ENCODE measurements at regions not wholly inside any gene's neighbourhood (a gene's known extent, or its start where the extent isn't known, plus 50 kb on each side); places are given as distances from the start of the nearest gene placed in this dataset.
"Not testable (repeated sequence)": the region's sequence is repeated elsewhere in the genome, so short reads cannot be mapped to it uniquely, and the experiment has no call there.

- not testable (repeated sequence) for H3K9me3 ChIP-seq (ENCODE audit: control insufficient read depth in 2 of 2, low read length in 2 of 2); H3K27me3 ChIP-seq (ENCODE audit: control insufficient read depth in 2 of 2, insufficient read depth in 2 of 2, low read length in 2 of 2)
Measured at GRCh38 chr16:80242279-80242678, 298.5 kb upstream of the DYNLRB2 start.

DNA sequence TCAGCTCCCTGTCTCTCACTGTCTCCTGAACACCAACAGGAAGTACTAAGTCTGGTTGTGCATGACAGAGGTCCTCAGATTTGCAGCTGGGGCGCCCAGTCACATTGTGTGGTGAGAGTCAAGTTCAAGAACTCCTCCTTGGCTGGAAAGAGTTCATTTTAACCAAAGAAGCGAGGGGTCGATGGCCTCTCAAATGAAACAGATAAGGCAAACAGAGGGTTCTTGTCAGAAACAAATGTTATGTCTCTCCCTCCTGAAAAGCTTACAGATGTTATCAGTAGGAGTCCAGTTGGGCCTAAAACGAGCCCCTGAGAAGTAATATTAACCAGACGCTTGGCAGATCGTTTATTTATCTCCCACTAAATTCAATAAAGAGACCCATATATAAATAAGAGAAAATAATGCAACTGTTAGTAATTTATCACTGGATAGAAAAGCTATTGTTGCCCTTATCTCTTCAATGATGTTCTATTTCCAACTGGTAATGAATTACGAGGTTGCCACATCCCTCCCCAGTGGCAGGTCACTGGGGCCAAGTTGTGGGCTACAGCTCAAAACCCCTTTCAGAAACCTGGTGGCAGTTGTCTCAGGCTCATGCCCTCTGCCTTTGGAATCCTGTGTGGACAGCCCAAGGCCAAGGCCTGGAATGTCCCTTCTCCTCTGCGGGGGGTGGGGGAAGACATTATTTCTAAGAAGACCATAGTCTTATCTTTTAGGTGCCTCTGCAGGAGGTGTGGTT, 307.5 kb upstream of the DYNLRB2 start:
- no peaks in the 10 kb centered on the region for H3K4me1 ChIP-seq (ENCODE audit: control insufficient read depth in 2 of 2, insufficient read depth in 2 of 2, low read length in 2 of 2)
- no peak overlapping the region for H3K9ac ChIP-seq (ENCODE audit: low read depth in 1 of 2, low read length in 2 of 2)
- no peaks in the 10 kb centered on the region for H3K9me3 ChIP-seq (ENCODE audit: control insufficient read depth in 2 of 2, low read length in 2 of 2)
- H3K36me3 ChIP-seq (ENCODE audit: control insufficient read depth in 2 of 2, insufficient read depth in 2 of 2, low read length in 2 of 2), result no peaks in the 10 kb centered on the region
- H3K4me3 ChIP-seq (ENCODE audit: low read length in 2 of 2), result no peak overlapping the region
- no peak overlapping the region for H3K27ac ChIP-seq (ENCODE audit: low read depth in 2 of 2, low read length in 2 of 2)
- H3K27me3 ChIP-seq (ENCODE audit: control insufficient read depth in 2 of 2, insufficient read depth in 2 of 2, low read length in 2 of 2), result no peaks in the 10 kb centered on the region

More at GRCh38 chr16:80242279-80242678, 298.5 kb upstream of the DYNLRB2 start:
- H3K9ac ChIP-seq (ENCODE audit: low read depth in 1 of 2, low read length in 2 of 2); H3K4me1 ChIP-seq (ENCODE audit: control insufficient read depth in 2 of 2, insufficient read depth in 2 of 2, low read length in 2 of 2); H3K27ac ChIP-seq (ENCODE audit: low read depth in 2 of 2, low read length in 2 of 2); H3K36me3 ChIP-seq (ENCODE audit: control insufficient read depth in 2 of 2, insufficient read depth in 2 of 2, low read length in 2 of 2); H3K4me3 ChIP-seq (ENCODE audit: low read length in 2 of 2): not testable (repeated sequence)

DNA sequence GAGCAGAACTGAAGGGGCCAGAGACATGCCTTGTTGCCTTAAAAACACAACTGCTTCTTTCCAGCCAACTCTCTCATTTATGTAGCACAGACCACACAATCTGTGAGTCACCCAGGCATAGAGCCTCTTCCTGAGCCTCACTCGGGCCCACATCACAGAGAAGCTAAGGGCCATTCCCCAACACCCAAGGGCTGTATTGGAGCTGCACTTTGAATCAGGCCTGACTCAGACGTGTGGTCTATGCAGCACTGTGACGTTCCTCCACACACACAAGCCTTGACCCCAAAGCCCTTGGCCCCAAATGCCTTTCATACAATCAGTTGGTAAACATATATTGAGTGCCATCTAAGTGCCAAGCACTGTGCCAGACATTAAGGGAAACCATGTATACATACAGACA, 308.9 kb upstream of the DYNLRB2 start:
- H3K9ac ChIP-seq (ENCODE audit: low read depth in 1 of 2, low read length in 2 of 2), result no peak overlapping the region
- H3K27me3 ChIP-seq (ENCODE audit: control insufficient read depth in 2 of 2, insufficient read depth in 2 of 2, low read length in 2 of 2), result no peaks in the 10 kb centered on the region
- H3K36me3 ChIP-seq (ENCODE audit: control insufficient read depth in 2 of 2, insufficient read depth in 2 of 2, low read length in 2 of 2), result no peaks in the 10 kb centered on the region
- H3K4me3 ChIP-seq (ENCODE audit: low read length in 2 of 2), result no peak overlapping the region
- H3K27ac ChIP-seq (ENCODE audit: low read depth in 2 of 2, low read length in 2 of 2), result no peak overlapping the region
- no peaks in the 10 kb centered on the region for H3K9me3 ChIP-seq (ENCODE audit: control insufficient read depth in 2 of 2, low read length in 2 of 2)
- no peaks in the 10 kb centered on the region for H3K4me1 ChIP-seq (ENCODE audit: control insufficient read depth in 2 of 2, insufficient read depth in 2 of 2, low read length in 2 of 2)

DNA sequence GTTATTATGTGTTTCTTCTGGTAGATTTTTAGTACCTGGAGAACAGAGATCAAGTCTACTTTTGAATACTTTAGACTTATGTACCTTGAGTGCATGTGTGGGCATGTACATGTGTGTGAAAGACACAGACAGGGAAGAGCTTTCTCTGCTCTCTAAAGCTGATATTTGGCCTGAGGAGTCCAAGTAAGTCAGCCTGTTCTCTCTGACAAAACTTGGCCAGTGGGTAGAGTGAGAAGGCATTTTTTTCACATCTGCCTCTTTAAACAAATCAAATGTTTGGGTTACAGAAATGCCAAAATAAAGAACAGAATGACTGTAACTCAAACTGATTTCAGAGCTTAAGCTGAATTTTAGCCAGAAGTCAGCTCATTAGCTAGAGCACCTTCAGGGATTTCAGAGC, 309.7 kb upstream of the DYNLRB2 start:
- H3K36me3 ChIP-seq (ENCODE audit: control insufficient read depth in 2 of 2, insufficient read depth in 2 of 2, low read length in 2 of 2), result no peaks in the 10 kb centered on the region
- no peak overlapping the region for H3K9ac ChIP-seq (ENCODE audit: low read depth in 1 of 2, low read length in 2 of 2)
- no peak overlapping the region for H3K27ac ChIP-seq (ENCODE audit: low read depth in 2 of 2, low read length in 2 of 2)
- H3K4me3 ChIP-seq (ENCODE audit: low read length in 2 of 2), result no peak overlapping the region
- H3K27me3 ChIP-seq (ENCODE audit: control insufficient read depth in 2 of 2, insufficient read depth in 2 of 2, low read length in 2 of 2), result no peaks in the 10 kb centered on the region
- no peaks in the 10 kb centered on the region for H3K9me3 ChIP-seq (ENCODE audit: control insufficient read depth in 2 of 2, low read length in 2 of 2)
- no peaks in the 10 kb centered on the region for H3K4me1 ChIP-seq (ENCODE audit: control insufficient read depth in 2 of 2, insufficient read depth in 2 of 2, low read length in 2 of 2)

GRCh38 chr16:80230328-80231120, 310.3 kb upstream of the DYNLRB2 start:
- Histone ChIP-seq H3K27me3 (ENCODE audit: control insufficient read depth in 2 of 2, insufficient read depth in 2 of 2, low read length in 2 of 2) (no peaks in the 10 kb centered on the region), H3K9me3 (ENCODE audit: control insufficient read depth in 2 of 2, low read length in 2 of 2) (no peaks in the 10 kb centered on the region), H3K4me3 (ENCODE audit: low read length in 2 of 2) (no peak overlapping the region), H3K4me1 (ENCODE audit: control insufficient read depth in 2 of 2, insufficient read depth in 2 of 2, low read length in 2 of 2) (no peaks in the 10 kb centered on the region), H3K36me3 (ENCODE audit: control insufficient read depth in 2 of 2, insufficient read depth in 2 of 2, low read length in 2 of 2) (no peaks in the 10 kb centered on the region), H3K9ac (ENCODE audit: low read depth in 1 of 2, low read length in 2 of 2) (no peak overlapping the region), H3K27ac (ENCODE audit: low read depth in 2 of 2, low read length in 2 of 2) (no peak overlapping the region)

GRCh38 chr16:80226499-80226898, 314.3 kb upstream of the DYNLRB2 start:
- H3K36me3 ChIP-seq (ENCODE audit: control insufficient read depth in 2 of 2, insufficient read depth in 2 of 2, low read length in 2 of 2), result no peaks in the 10 kb centered on the region
- no peaks in the 10 kb centered on the region for H3K9me3 ChIP-seq (ENCODE audit: control insufficient read depth in 2 of 2, low read length in 2 of 2)
- no peak overlapping the region for H3K4me3 ChIP-seq (ENCODE audit: low read length in 2 of 2)
- H3K27me3 ChIP-seq (ENCODE audit: control insufficient read depth in 2 of 2, insufficient read depth in 2 of 2, low read length in 2 of 2), result no peaks in the 10 kb centered on the region
- no peak overlapping the region for H3K27ac ChIP-seq (ENCODE audit: low read depth in 2 of 2, low read length in 2 of 2)
- H3K9ac ChIP-seq (ENCODE audit: low read depth in 1 of 2, low read length in 2 of 2), result no peak overlapping the region
- H3K4me1 ChIP-seq (ENCODE audit: control insufficient read depth in 2 of 2, insufficient read depth in 2 of 2, low read length in 2 of 2), result no peaks in the 10 kb centered on the region

DNA sequence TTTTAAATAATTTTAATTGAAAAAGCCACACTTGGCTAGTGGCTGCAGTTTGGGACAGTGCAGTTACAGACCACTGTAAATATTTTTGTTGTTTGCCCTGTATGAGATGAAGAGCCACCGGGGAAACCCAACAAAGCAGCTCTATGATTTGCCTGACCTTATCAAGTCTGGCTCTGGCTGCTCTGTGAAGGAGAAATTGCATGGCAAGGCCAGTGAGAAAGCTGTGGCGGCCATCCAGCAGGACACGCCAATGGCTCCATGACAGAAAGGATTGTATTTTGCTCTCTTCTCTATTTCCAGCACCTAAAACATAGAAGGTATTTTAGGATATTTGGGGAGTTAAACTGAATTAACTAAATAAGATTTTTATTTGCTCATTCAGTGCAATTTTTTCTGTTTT, 330.0 kb upstream of the DYNLRB2 start:
- Histone ChIP-seq H3K4me1 (ENCODE audit: control insufficient read depth in 2 of 2, insufficient read depth in 2 of 2, low read length in 2 of 2) (no peaks in the 10 kb centered on the region), H3K27me3 (ENCODE audit: control insufficient read depth in 2 of 2, insufficient read depth in 2 of 2, low read length in 2 of 2) (no peaks in the 10 kb centered on the region), H3K9ac (ENCODE audit: low read depth in 1 of 2, low read length in 2 of 2) (no peak overlapping the region), H3K4me3 (ENCODE audit: low read length in 2 of 2) (no peak overlapping the region), H3K36me3 (ENCODE audit: control insufficient read depth in 2 of 2, insufficient read depth in 2 of 2, low read length in 2 of 2) (no peaks in the 10 kb centered on the region), H3K27ac (ENCODE audit: low read depth in 2 of 2, low read length in 2 of 2) (no peak overlapping the region), H3K9me3 (ENCODE audit: control insufficient read depth in 2 of 2, low read length in 2 of 2) (no peaks in the 10 kb centered on the region)

DNA sequence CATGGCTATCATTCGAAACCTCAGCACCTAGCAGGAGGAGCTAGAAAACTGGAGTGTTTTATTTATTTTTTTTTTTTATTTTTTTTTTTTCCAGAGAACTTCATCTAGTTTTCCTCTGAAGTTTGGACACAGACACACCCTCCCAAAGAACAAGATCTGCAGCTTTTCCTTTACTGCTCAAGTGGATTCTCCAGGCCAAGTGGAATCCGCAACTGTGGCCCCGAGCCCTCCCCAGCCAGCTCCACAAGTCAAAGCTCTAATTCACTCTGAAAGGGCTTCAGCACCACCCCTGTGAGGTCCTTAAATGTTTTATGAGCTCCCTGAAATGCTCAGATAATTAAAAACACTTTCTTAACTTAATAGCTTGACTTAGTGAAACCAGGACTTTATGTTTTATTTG, 332.1 kb upstream of the DYNLRB2 start:
- H3K27me3 ChIP-seq (ENCODE audit: control insufficient read depth in 2 of 2, insufficient read depth in 2 of 2, low read length in 2 of 2), result no peaks in the 10 kb centered on the region
- no peaks in the 10 kb centered on the region for H3K4me1 ChIP-seq (ENCODE audit: control insufficient read depth in 2 of 2, insufficient read depth in 2 of 2, low read length in 2 of 2)
- H3K36me3 ChIP-seq (ENCODE audit: control insufficient read depth in 2 of 2, insufficient read depth in 2 of 2, low read length in 2 of 2), result no peaks in the 10 kb centered on the region
- no peak overlapping the region for H3K4me3 ChIP-seq (ENCODE audit: low read length in 2 of 2)
- no peak overlapping the region for H3K9ac ChIP-seq (ENCODE audit: low read depth in 1 of 2, low read length in 2 of 2)
- no peak overlapping the region for H3K27ac ChIP-seq (ENCODE audit: low read depth in 2 of 2, low read length in 2 of 2)
- H3K9me3 ChIP-seq (ENCODE audit: control insufficient read depth in 2 of 2, low read length in 2 of 2), result no peaks in the 10 kb centered on the region

- Histone ChIP-seq H3K9ac (ENCODE audit: low read depth in 1 of 2, low read length in 2 of 2) (no peak overlapping the region), H3K4me1 (ENCODE audit: control insufficient read depth in 2 of 2, insufficient read depth in 2 of 2, low read length in 2 of 2) (no peaks in the 10 kb centered on the region), H3K36me3 (ENCODE audit: control insufficient read depth in 2 of 2, insufficient read depth in 2 of 2, low read length in 2 of 2) (no peaks in the 10 kb centered on the region), H3K27me3 (ENCODE audit: control insufficient read depth in 2 of 2, insufficient read depth in 2 of 2, low read length in 2 of 2) (no peaks in the 10 kb centered on the region), H3K4me3 (ENCODE audit: low read length in 2 of 2) (no peak overlapping the region), H3K27ac (ENCODE audit: low read depth in 2 of 2, low read length in 2 of 2) (no peak overlapping the region), H3K9me3 (ENCODE audit: control insufficient read depth in 2 of 2, low read length in 2 of 2) (no peaks in the 10 kb centered on the region)
Measured at GRCh38 chr16:80208015-80208414, 332.8 kb upstream of the DYNLRB2 start.

DNA sequence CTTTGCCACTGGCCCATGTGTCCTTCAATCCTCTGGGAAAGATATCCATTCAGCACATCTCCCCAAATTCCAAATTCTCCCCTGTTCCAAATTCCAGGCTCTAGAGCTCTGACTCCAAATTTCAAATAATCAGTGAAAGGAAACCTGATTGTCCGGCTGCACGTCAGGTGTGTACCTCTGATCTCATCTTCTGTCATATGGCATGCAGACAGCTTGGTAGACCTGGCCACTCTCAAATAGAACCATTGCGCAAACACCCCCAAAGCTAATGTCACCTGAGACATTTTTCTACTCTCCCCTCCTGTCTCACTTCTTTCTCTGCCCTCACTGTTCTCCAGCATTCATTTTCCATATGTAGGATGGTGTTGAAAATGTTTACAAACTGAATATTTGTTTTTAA, 337.0 kb upstream of the DYNLRB2 start:
- H3K36me3 ChIP-seq (ENCODE audit: control insufficient read depth in 2 of 2, insufficient read depth in 2 of 2, low read length in 2 of 2), result no peaks in the 10 kb centered on the region
- no peaks in the 10 kb centered on the region for H3K27me3 ChIP-seq (ENCODE audit: control insufficient read depth in 2 of 2, insufficient read depth in 2 of 2, low read length in 2 of 2)
- no peak overlapping the region for H3K27ac ChIP-seq (ENCODE audit: low read depth in 2 of 2, low read length in 2 of 2)
- H3K4me3 ChIP-seq (ENCODE audit: low read length in 2 of 2), result no peak overlapping the region
- no peaks in the 10 kb centered on the region for H3K9me3 ChIP-seq (ENCODE audit: control insufficient read depth in 2 of 2, low read length in 2 of 2)
- no peaks in the 10 kb centered on the region for H3K4me1 ChIP-seq (ENCODE audit: control insufficient read depth in 2 of 2, insufficient read depth in 2 of 2, low read length in 2 of 2)
- H3K9ac ChIP-seq (ENCODE audit: low read depth in 1 of 2, low read length in 2 of 2), result no peak overlapping the region

Measured in mucosa of rectum (tissue), 2 donors.